ENCODE measurements at regions not wholly inside any gene's neighbourhood (a gene's known extent, or its start where the extent isn't known, plus 50 kb on each side); places are given as distances from the start of the nearest gene placed in this dataset.
"Not testable (repeated sequence)": the region's sequence is repeated elsewhere in the genome, so short reads cannot be mapped to it uniquely, and the experiment has no call there.

DNA sequence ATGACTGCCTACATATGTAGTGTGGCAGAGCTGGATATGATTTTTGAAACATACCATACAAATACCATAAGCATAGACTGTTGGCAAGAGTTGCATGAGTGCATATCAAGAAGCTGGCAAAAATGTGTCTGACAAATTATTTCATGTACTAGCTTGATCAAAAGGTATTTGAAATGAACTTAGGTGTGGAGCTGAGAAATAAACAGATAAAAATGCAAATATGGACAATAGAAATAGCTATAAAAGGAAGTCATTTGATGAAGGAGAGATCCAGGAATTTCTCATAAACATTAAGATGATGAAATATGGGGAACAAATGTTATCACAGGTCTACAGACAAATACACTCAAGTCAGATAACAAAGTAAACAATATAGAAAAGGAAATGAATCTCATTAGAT lies 609.1 kb downstream of the PTPRC start:
- Histone ChIP-seq H3K9ac (ENCODE audit: low read depth, low read length) (no peak overlapping the region), H3K36me3 (ENCODE audit: insufficient read depth, low read length) (no peaks in the 10 kb centered on the region), H3K4me1 (ENCODE audit: insufficient read depth, low read length) (peaks cover 5% of the 10 kb centered on the region; the same call in 1 of the 2 replicates), H3K9me3 (ENCODE audit: control insufficient read depth, insufficient read depth, low read length) (no peaks in the 10 kb centered on the region)

- not testable (repeated sequence) for H3K9me3 ChIP-seq (ENCODE audit: control insufficient read depth, insufficient read depth, low read length); H3K36me3 ChIP-seq (ENCODE audit: insufficient read depth, low read length); H3K9ac ChIP-seq (ENCODE audit: low read depth, low read length); H3K4me1 ChIP-seq (ENCODE audit: insufficient read depth, low read length)
These were observed 615.2 kb downstream of the PTPRC start for GRCh38 chr1:199254040-199254439.

DNA sequence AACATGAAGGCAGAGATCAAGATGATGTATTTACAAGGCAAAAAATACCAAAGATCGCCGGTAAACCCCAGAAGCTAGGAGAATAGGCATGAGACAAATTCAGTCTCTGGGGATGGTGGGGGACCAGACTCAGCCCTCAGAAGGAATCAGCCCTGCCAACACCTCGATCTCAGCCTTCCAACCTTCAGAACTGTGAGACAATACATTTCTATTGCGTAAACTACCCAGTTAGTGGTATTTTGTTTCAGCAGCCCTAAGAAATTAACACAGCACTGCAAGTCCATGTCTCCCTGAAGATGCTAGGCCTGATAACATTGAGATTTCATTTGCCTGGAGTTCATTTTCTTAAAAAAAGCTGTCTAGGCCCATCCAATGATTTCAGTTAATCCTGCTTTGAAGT lies 622.5 kb downstream of the PTPRC start:
- Histone ChIP-seq H3K36me3 (ENCODE audit: insufficient read depth, low read length) (no peaks in the 10 kb centered on the region), H3K9me3 (ENCODE audit: control insufficient read depth, insufficient read depth, low read length) (no peaks in the 10 kb centered on the region), H3K9ac (ENCODE audit: low read depth, low read length) (no peak overlapping the region), H3K4me1 (ENCODE audit: insufficient read depth, low read length) (no peaks in the 10 kb centered on the region)

GRCh38 chr1:199264283-199264682 lies 625.4 kb downstream of the PTPRC start:
- no peaks in the 10 kb centered on the region for H3K4me1 ChIP-seq (ENCODE audit: insufficient read depth, low read length)
- no peaks in the 10 kb centered on the region for H3K36me3 ChIP-seq (ENCODE audit: insufficient read depth, low read length)

GRCh38 chr1:199264911-199265310 lies 626.1 kb downstream of the PTPRC start:
- no peaks in the 10 kb centered on the region for H3K9me3 ChIP-seq (ENCODE audit: control insufficient read depth, insufficient read depth, low read length)
- no peaks in the 10 kb centered on the region for H3K36me3 ChIP-seq (ENCODE audit: insufficient read depth, low read length)
- H3K9ac ChIP-seq (ENCODE audit: low read depth, low read length), result no peak overlapping the region
- no peaks in the 10 kb centered on the region for H3K4me1 ChIP-seq (ENCODE audit: insufficient read depth, low read length)

More at GRCh38 chr1:199264283-199264682, 625.4 kb downstream of the PTPRC start:
- Histone ChIP-seq H3K9ac (ENCODE audit: low read depth, low read length) (no peak overlapping the region), H3K9me3 (ENCODE audit: control insufficient read depth, insufficient read depth, low read length) (no peaks in the 10 kb centered on the region)

DNA sequence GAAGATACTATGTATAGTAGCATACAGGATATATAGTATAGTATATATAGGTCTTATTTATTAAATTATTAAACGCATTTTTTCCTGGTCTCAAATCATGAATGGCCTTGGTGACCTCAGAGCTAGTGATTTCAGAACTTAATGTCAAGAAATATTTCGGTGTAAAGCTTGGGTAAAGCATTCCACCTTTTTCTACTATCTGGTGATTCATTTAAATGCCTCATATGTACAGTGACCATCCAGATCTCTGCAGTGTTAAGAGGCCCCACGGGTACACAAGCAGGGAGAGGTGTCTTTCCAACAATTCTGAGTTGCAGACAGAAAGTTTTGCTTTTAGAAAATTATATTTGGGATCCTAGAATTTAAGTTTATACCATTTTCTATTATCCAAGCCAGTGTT lies 626.5 kb downstream of the PTPRC start:
- no peak overlapping the region for H3K9ac ChIP-seq (ENCODE audit: low read depth, low read length)
- H3K36me3 ChIP-seq (ENCODE audit: insufficient read depth, low read length), result no peaks in the 10 kb centered on the region
- no peaks in the 10 kb centered on the region for H3K4me1 ChIP-seq (ENCODE audit: insufficient read depth, low read length)
- H3K9me3 ChIP-seq (ENCODE audit: control insufficient read depth, insufficient read depth, low read length), result no peaks in the 10 kb centered on the region

DNA sequence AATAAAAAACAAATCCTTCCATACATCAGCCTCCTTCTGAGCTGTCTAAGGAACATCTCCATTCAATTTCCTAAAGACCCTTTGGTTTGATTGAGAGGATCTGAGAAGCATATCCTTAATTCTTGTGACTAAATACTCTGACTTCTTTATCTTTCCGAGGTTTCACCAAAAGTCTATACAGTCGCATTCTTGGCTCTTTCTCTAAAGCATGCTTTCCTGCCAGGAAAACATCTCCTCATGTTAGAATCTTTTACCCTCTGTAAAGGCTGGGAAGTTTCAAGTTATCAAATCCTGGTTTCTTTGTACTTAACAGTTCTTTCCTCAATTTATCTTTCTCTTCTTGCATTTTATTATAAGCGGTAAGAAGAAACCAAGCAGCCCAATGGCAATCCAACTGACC lies 630.4 kb downstream of the PTPRC start:
- Histone ChIP-seq H3K36me3 (ENCODE audit: insufficient read depth, low read length) (no peaks in the 10 kb centered on the region), H3K9me3 (ENCODE audit: control insufficient read depth, insufficient read depth, low read length) (no peaks in the 10 kb centered on the region), H3K9ac (ENCODE audit: low read depth, low read length) (no peak overlapping the region), H3K4me1 (ENCODE audit: insufficient read depth, low read length) (peaks cover 20% of the 10 kb centered on the region)

GRCh38 chr1:199272139-199272544 lies 633.3 kb downstream of the PTPRC start:
- Histone ChIP-seq H3K4me1 (ENCODE audit: insufficient read depth, low read length) (peaks cover 24% of the 10 kb centered on the region), H3K36me3 (ENCODE audit: insufficient read depth, low read length) (no peaks in the 10 kb centered on the region), H3K9ac (ENCODE audit: low read depth, low read length) (no peak overlapping the region), H3K9me3 (ENCODE audit: control insufficient read depth, insufficient read depth, low read length) (no peaks in the 10 kb centered on the region)

- Histone ChIP-seq H3K9ac (ENCODE audit: low read depth, low read length) (no peak overlapping the region), H3K9me3 (ENCODE audit: control insufficient read depth, insufficient read depth, low read length) (no peaks in the 10 kb centered on the region), H3K4me1 (ENCODE audit: insufficient read depth, low read length) (peaks cover 24% of the 10 kb centered on the region), H3K36me3 (ENCODE audit: insufficient read depth, low read length) (no peaks in the 10 kb centered on the region)
These were observed 633.8 kb downstream of the PTPRC start for GRCh38 chr1:199272628-199273086.

- Histone ChIP-seq H3K9me3 (ENCODE audit: control insufficient read depth, insufficient read depth, low read length) (no peaks in the 10 kb centered on the region), H3K9ac (ENCODE audit: low read depth, low read length) (no peak overlapping the region), H3K4me1 (ENCODE audit: insufficient read depth, low read length) (peaks cover 24% of the 10 kb centered on the region), H3K36me3 (ENCODE audit: insufficient read depth, low read length) (no peaks in the 10 kb centered on the region)
These were observed 635.1 kb downstream of the PTPRC start for GRCh38 chr1:199273837-199274379.

GRCh38 chr1:199279067-199279466 lies 640.2 kb downstream of the PTPRC start:
- H3K9me3 ChIP-seq (ENCODE audit: control insufficient read depth, insufficient read depth, low read length), result no peaks in the 10 kb centered on the region

DNA sequence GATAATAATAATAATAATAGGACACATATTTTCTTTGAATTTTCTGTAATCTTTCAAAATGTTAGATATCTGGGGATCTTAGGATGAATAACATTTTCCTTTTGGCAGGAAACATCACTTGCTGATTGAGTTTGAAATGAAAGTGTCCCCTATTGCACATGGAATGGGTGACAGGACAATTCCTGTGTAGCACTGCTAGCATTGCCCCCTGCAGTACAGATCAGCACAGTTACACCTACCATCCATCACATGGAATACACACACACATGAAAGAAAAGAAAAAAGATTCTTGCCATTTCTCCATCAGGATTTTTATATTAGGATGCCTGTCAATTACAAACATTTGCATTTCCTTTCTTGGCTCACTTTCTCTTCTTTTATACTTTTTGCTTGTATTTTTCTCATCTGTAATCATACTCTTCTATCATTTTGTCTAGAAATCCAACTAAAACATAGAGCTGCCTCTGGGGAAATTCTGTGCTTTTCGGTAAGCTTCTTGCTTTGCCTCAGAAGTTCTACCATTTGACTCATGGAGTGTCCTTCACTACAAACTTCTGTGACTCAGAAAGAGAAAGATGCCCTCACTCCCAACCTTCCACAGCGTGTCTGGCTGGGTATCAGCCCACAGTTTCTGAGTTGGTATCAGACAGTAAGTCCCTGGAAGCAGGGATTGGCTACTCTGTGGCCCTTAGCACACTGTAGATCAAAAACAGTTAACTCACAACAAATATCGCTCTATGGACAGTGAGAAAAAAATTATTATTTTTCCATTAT lies 641.2 kb downstream of the PTPRC start:
- Histone ChIP-seq H3K9me3 (ENCODE audit: control insufficient read depth, insufficient read depth, low read length) (no peaks in the 10 kb centered on the region), H3K36me3 (ENCODE audit: insufficient read depth, low read length) (no peaks in the 10 kb centered on the region), H3K4me1 (ENCODE audit: insufficient read depth, low read length) (no peaks in the 10 kb centered on the region), H3K9ac (ENCODE audit: low read depth, low read length) (no peak overlapping the region)

More at GRCh38 chr1:199279067-199279466, 640.2 kb downstream of the PTPRC start:
- H3K9ac ChIP-seq (ENCODE audit: low read depth, low read length), result no peak overlapping the region
- H3K36me3 ChIP-seq (ENCODE audit: insufficient read depth, low read length), result no peaks in the 10 kb centered on the region
- H3K4me1 ChIP-seq (ENCODE audit: insufficient read depth, low read length), result peaks cover 6% of the 10 kb centered on the region; the same call in 1 of the 2 replicates

DNA sequence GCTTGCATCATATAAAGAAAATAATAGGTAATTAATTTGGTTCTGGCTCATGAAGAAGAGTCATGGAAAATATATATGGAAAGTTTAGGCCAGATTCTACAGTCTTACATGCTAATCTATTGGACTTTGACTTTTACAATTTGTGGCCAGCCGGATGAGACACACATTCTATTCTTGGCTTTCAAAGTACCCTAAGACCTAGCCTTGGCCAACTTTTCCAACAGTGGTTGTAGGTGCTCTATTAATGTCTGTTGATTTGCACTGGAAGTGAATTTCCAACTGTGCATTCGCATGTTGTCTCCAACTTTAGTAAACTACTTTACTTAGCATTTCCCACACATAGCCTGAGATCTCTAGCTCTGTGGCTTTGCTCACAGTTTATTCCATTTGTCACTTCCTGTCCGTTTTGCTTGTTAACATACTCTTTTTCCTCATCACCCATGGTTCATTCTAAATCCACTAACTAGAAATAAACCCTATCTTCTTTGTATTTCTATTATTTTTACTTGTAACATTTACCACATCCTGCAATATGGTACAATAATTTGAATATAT lies 644.0 kb downstream of the PTPRC start:
- Histone ChIP-seq H3K4me1 (ENCODE audit: insufficient read depth, low read length) (no peaks in the 10 kb centered on the region), H3K9me3 (ENCODE audit: control insufficient read depth, insufficient read depth, low read length) (no peaks in the 10 kb centered on the region), H3K36me3 (ENCODE audit: insufficient read depth, low read length) (no peaks in the 10 kb centered on the region), H3K9ac (ENCODE audit: low read depth, low read length) (no peak overlapping the region)

- no peaks in the 10 kb centered on the region for H3K4me1 ChIP-seq (ENCODE audit: insufficient read depth, low read length)
- no peak overlapping the region for H3K9ac ChIP-seq (ENCODE audit: low read depth, low read length)
- no peaks in the 10 kb centered on the region for H3K9me3 ChIP-seq (ENCODE audit: control insufficient read depth, insufficient read depth, low read length)
- H3K36me3 ChIP-seq (ENCODE audit: insufficient read depth, low read length), result no peaks in the 10 kb centered on the region
These were observed 645.0 kb downstream of the PTPRC start for GRCh38 chr1:199283794-199284193.

DNA sequence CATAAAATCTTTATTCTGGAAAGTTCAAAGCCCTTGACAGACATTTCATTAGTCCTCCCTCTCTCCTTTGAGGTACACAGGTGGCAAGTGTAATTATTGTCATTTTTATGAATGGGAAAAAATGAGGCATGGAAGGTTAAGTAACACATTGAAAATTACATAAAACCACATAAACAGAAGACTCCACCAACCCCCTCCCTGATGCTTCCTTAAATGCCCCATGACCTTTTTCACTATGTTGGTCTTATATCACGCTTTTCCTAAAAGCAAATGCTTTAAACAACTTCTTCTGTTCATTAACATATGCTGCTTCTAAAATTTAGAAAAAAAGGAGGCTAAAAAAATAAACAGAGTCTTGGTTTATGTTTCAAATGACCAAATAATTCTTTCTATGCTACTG lies 648.4 kb downstream of the PTPRC start:
- Histone ChIP-seq H3K9ac (ENCODE audit: low read depth, low read length) (no peak overlapping the region), H3K9me3 (ENCODE audit: control insufficient read depth, insufficient read depth, low read length) (no peaks in the 10 kb centered on the region), H3K4me1 (ENCODE audit: insufficient read depth, low read length) (no peaks in the 10 kb centered on the region), H3K36me3 (ENCODE audit: insufficient read depth, low read length) (no peaks in the 10 kb centered on the region)
